HEK293 (cell line): ENCODE measurements at regions not wholly inside any gene's neighbourhood (a gene's known extent, or its start where the extent isn't known, plus 50 kb on each side); places are given as distances from the start of the nearest gene placed in this dataset.

Source experiments
- AEBP2 ChIP-seq: fragments of 450-650 bp; formaldehyde crosslinking; IDR thresholded peaks from 2 replicates; pipeline ENCODE4 v1.5.1; 2016; ENCODE audit warnings: missing biosample characterization, missing genetic modification characterization, borderline replicate concordance
- HOXA7 ChIP-seq: sonication (generic); formaldehyde crosslinking; IDR thresholded peaks from 2 replicates; pipeline ENCODE4 v1.8.1; 2022; ENCODE audit warnings: missing genetic modification reagents, borderline replicate concordance
- TSHZ1 ChIP-seq: fragments of 450-650 bp; formaldehyde crosslinking; IDR thresholded peaks from 2 replicates; pipeline ENCODE4 v1.5.1; 2016; ENCODE audit warnings: missing biosample characterization, missing genetic modification characterization, borderline replicate concordance
- ZNF132 ChIP-seq: fragments of 450-650 bp; formaldehyde crosslinking; IDR thresholded peaks from 2 replicates; pipeline ENCODE4 v1.5.1; 2017; ENCODE audit warnings: missing biosample characterization, missing genetic modification characterization, borderline replicate concordance
- ZNF140 ChIP-seq: fragments of 450-650 bp; formaldehyde crosslinking; IDR thresholded peaks from 2 replicates; pipeline ENCODE4 v1.5.1; 2016; ENCODE audit warnings: missing biosample characterization, missing genetic modification characterization
- ZNF146 ChIP-seq: fragments of 450-650 bp; formaldehyde crosslinking; IDR thresholded peaks from 2 replicates; pipeline ENCODE4 v1.5.1; 2016; ENCODE audit warnings: missing biosample characterization, missing genetic modification characterization
- ZNF16 ChIP-seq: fragments of 450-650 bp; formaldehyde crosslinking; IDR thresholded peaks from 2 replicates; pipeline ENCODE4 v1.5.1; 2016; ENCODE audit warnings: low read depth, missing biosample characterization, missing genetic modification characterization
- ZNF24 ChIP-seq: fragments of 450-650 bp; formaldehyde crosslinking; IDR thresholded peaks from 2 replicates; pipeline ENCODE4 v1.5.1; 2016; ENCODE audit warnings: missing biosample characterization, missing genetic modification characterization
- ZNF350 ChIP-seq: fragments of 450-650 bp; formaldehyde crosslinking; IDR thresholded peaks from 2 replicates; pipeline ENCODE4 v1.5.0; 2017; ENCODE audit warnings: missing biosample characterization, mild to moderate bottlenecking, missing genetic modification characterization
- ZNF426 ChIP-seq: fragments of 450-650 bp; formaldehyde crosslinking; IDR thresholded peaks from 2 replicates; pipeline ENCODE4 v1.5.1; 2017; ENCODE audit warnings: missing biosample characterization, missing genetic modification characterization, mild to moderate bottlenecking, inconsistent platforms, moderate library complexity
- ZNF513 ChIP-seq: fragments of 450-650 bp; IDR thresholded peaks from 2 replicates; pipeline ENCODE4 v1.5.1; 2018; ENCODE audit warnings: missing biosample characterization, missing genetic modification characterization
- ZNF544 ChIP-seq: fragments of 450-650 bp; formaldehyde crosslinking; IDR thresholded peaks from 2 replicates; pipeline ENCODE4 v1.5.0; 2017; ENCODE audit warnings: missing biosample characterization, missing genetic modification characterization
- ZNF571 ChIP-seq: fragments of 450-650 bp; formaldehyde crosslinking; IDR thresholded peaks from 2 replicates; pipeline ENCODE4 v1.5.0; 2017; ENCODE audit warnings: missing biosample characterization, missing genetic modification characterization
- ZNF629 ChIP-seq: fragments of 450-650 bp; formaldehyde crosslinking; IDR thresholded peaks from 2 replicates; pipeline ENCODE4 v1.5.1; 2017; ENCODE audit warnings: missing biosample characterization, missing genetic modification characterization
- ZNF791 ChIP-seq: fragments of 450-650 bp; formaldehyde crosslinking; IDR thresholded peaks from 2 replicates; pipeline ENCODE4 v1.5.1; 2016; ENCODE audit warnings: missing biosample characterization, missing genetic modification characterization
- ZNF837 ChIP-seq: fragments of 450-650 bp; formaldehyde crosslinking; IDR thresholded peaks from 2 replicates; pipeline ENCODE4 v1.5.1; 2016; ENCODE audit warnings: missing biosample characterization, missing genetic modification characterization
- TF ChIP-seq, protein P1 (sequence below): fragments of 450-650 bp; formaldehyde crosslinking; IDR thresholded peaks from 2 replicates; pipeline ENCODE4 v1.5.1; 2016; ENCODE audit warnings: missing biosample characterization, missing genetic modification characterization
- TF ChIP-seq, protein P2 (sequence below): fragments of 450-650 bp; formaldehyde crosslinking; IDR thresholded peaks from 2 replicates; pipeline ENCODE4 v1.5.1; 2017; ENCODE audit warnings: missing biosample characterization, missing genetic modification characterization
- TF ChIP-seq, protein P3 (sequence below): fragments of 450-650 bp; formaldehyde crosslinking; IDR thresholded peaks from 2 replicates; pipeline ENCODE4 v1.5.1; 2017; ENCODE audit warnings: missing biosample characterization, missing genetic modification characterization
- TF ChIP-seq, protein P4 (sequence below): fragments of 450-650 bp; formaldehyde crosslinking; IDR thresholded peaks from 2 replicates; pipeline ENCODE4 v1.5.1; 2016; ENCODE audit warnings: missing biosample characterization, missing genetic modification characterization

- TF ChIP-seq ZNF513 (tag by site-specific recombination) (no peak), ZNF16 (tag by site-specific recombination) (no peak), HOXA7 (CRISPR knock-in tag) (no peak), ZNF426 (no peak), ZNF571 (no peak), ZNF132 (tag by site-specific recombination) (no peak), ZNF791 (tag by site-specific recombination) (no peak), TSHZ1 (tag by site-specific recombination) (no peak), ZNF837 (no peak), ZNF629 (peak; percentile 57; the same call in 1 of the 2 replicates), ZNF140 (tag by site-specific recombination) (no peak), ZNF24 (no peak), ZNF544 (tag by site-specific recombination) (no peak), AEBP2 (peak; percentile 41; the same call in 1 of the 2 replicates), ZNF350 (no peak), ZNF146 (no peak)
- TF ChIP-seq, protein P1, sequence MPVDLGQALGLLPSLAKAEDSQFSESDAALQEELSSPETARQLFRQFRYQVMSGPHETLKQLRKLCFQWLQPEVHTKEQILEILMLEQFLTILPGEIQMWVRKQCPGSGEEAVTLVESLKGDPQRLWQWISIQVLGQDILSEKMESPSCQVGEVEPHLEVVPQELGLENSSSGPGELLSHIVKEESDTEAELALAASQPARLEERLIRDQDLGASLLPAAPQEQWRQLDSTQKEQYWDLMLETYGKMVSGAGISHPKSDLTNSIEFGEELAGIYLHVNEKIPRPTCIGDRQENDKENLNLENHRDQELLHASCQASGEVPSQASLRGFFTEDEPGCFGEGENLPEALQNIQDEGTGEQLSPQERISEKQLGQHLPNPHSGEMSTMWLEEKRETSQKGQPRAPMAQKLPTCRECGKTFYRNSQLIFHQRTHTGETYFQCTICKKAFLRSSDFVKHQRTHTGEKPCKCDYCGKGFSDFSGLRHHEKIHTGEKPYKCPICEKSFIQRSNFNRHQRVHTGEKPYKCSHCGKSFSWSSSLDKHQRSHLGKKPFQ = no peak
- TF ChIP-seq, protein P2, sequence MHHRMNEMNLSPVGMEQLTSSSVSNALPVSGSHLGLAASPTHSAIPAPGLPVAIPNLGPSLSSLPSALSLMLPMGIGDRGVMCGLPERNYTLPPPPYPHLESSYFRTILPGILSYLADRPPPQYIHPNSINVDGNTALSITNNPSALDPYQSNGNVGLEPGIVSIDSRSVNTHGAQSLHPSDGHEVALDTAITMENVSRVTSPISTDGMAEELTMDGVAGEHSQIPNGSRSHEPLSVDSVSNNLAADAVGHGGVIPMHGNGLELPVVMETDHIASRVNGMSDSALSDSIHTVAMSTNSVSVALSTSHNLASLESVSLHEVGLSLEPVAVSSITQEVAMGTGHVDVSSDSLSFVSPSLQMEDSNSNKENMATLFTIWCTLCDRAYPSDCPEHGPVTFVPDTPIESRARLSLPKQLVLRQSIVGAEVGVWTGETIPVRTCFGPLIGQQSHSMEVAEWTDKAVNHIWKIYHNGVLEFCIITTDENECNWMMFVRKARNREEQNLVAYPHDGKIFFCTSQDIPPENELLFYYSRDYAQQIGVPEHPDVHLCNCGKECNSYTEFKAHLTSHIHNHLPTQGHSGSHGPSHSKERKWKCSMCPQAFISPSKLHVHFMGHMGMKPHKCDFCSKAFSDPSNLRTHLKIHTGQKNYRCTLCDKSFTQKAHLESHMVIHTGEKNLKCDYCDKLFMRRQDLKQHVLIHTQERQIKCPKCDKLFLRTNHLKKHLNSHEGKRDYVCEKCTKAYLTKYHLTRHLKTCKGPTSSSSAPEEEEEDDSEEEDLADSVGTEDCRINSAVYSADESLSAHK (tag by site-specific recombination) = peak; percentile 63; the same call in 1 of the 2 replicates
- TF ChIP-seq, protein P3, sequence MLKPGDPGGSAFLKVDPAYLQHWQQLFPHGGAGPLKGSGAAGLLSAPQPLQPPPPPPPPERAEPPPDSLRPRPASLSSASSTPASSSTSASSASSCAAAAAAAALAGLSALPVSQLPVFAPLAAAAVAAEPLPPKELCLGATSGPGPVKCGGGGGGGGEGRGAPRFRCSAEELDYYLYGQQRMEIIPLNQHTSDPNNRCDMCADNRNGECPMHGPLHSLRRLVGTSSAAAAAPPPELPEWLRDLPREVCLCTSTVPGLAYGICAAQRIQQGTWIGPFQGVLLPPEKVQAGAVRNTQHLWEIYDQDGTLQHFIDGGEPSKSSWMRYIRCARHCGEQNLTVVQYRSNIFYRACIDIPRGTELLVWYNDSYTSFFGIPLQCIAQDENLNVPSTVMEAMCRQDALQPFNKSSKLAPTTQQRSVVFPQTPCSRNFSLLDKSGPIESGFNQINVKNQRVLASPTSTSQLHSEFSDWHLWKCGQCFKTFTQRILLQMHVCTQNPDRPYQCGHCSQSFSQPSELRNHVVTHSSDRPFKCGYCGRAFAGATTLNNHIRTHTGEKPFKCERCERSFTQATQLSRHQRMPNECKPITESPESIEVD (tag by site-specific recombination) = peak; percentile 90
- TF ChIP-seq, protein P4, sequence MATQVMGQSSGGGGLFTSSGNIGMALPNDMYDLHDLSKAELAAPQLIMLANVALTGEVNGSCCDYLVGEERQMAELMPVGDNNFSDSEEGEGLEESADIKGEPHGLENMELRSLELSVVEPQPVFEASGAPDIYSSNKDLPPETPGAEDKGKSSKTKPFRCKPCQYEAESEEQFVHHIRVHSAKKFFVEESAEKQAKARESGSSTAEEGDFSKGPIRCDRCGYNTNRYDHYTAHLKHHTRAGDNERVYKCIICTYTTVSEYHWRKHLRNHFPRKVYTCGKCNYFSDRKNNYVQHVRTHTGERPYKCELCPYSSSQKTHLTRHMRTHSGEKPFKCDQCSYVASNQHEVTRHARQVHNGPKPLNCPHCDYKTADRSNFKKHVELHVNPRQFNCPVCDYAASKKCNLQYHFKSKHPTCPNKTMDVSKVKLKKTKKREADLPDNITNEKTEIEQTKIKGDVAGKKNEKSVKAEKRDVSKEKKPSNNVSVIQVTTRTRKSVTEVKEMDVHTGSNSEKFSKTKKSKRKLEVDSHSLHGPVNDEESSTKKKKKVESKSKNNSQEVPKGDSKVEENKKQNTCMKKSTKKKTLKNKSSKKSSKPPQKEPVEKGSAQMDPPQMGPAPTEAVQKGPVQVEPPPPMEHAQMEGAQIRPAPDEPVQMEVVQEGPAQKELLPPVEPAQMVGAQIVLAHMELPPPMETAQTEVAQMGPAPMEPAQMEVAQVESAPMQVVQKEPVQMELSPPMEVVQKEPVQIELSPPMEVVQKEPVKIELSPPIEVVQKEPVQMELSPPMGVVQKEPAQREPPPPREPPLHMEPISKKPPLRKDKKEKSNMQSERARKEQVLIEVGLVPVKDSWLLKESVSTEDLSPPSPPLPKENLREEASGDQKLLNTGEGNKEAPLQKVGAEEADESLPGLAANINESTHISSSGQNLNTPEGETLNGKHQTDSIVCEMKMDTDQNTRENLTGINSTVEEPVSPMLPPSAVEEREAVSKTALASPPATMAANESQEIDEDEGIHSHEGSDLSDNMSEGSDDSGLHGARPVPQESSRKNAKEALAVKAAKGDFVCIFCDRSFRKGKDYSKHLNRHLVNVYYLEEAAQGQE (tag by site-specific recombination) = no peak
These were observed 267.9 kb upstream of the SEMA6A start (continued) for GRCh38 chr5:116842514-116842961.
